ENCODE measurements at regions not wholly inside any gene's neighbourhood (a gene's known extent, or its start where the extent isn't known, plus 50 kb on each side); places are given as distances from the start of the nearest gene placed in this dataset.

DNA sequence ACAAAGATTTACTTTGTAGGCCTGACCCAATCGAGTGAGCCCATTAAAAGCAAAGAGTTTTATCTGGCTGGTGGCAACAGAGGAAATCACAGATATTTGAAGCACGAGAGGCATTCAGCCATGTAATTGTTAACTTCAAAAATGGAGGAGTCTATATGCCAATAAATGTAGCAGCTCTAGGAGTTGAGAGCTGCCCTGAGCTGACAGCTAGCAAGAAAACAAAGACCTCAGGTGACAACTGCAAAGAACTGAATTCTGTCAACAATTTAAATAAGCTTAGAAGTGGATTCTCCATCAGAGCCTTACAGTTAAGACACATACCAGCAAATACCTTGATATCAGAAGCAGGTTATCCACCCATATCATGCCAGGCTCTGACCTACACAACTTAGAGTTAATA lies 463.1 kb upstream of the NEGR1 start:
- no peak for TF ChIP-seq POLR2AphosphoS5 (IDR thresholded peaks at IDR 0.05; ENCODE audit: borderline replicate concordance, low read depth, low read length)
- no peak for TF ChIP-seq EZH2 (IDR thresholded peaks at IDR 0.05)
